ENCODE measurements at regions not wholly inside any gene's neighbourhood (a gene's known extent, or its start where the extent isn't known, plus 50 kb on each side); places are given as distances from the start of the nearest gene placed in this dataset.

DNA sequence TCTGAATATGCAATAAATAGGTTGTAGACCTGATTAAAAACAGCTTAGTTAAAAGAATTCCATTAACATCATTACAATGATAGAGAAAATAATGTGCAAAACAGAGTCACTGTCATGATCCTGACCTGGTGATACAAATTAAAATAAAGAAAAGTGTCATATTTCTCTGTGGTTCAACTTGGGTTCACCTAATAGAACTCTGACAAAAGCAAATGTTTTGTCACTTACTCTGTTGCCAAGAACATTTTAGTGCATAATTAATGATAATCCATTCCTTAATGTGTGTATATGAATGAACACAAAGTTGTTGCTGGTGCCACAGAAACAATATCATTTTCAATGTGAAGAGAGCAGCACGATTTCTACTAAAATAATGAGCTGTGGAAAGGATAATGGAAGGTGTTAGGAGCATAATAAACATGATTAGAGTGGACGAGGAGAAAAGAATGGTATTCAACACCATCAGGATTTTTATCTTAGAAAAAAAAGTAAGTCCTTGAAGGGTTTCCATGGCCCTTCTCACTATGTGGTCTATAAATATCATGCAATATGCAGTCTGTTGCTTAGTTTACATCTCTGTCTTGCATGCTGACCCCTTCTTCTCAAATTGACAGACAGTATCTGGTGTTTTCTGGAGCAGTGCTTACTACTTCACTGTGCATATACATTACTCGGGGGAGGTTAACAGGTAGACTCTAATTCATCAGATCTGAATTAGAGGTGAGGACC, 656.6 kb upstream of the MMS22L start:
- Histone ChIP-seq H3K4me1 (ENCODE audit: control insufficient read depth in 2 of 2, insufficient read depth in 2 of 2, low read length in 2 of 2) (no peaks in the 10 kb centered on the region), H4K20me1 (ENCODE audit: control insufficient read depth, insufficient read depth, low read length, poor library complexity, severe bottlenecking) (no peaks in the 10 kb centered on the region), H3K27me3 (replicated peaks in 1 of 4; ENCODE audit: control extremely low read depth in 1 of 4, control insufficient read depth in 3 of 4, insufficient read depth in 4 of 4, low read length in 3 of 4) (no peaks in the 10 kb centered on the region), H2AFZ (ENCODE audit: insufficient read depth, low read depth, low read length, poor library complexity, severe bottlenecking) (no peak overlapping the region), H3K36me3 (replicated peaks in 1 of 2; ENCODE audit: control extremely low read depth in 1 of 2, control insufficient read depth in 1 of 2, extremely low read depth in 1 of 2, insufficient read depth in 2 of 2, low read length in 1 of 2) (no peaks in the 10 kb centered on the region), H3K79me2 (ENCODE audit: control insufficient read depth, insufficient read depth, low read length) (no peaks in the 10 kb centered on the region), H3K4me3 (ENCODE audit: control extremely low read depth in 1 of 5, extremely low read depth in 1 of 5, insufficient read depth in 1 of 5, low read depth in 2 of 5, low read length in 4 of 5) (no peak overlapping the region), H3K4me2 (replicated peaks; ENCODE audit: low read depth, low read length, poor library complexity, severe bottlenecking) (no peak overlapping the region), H3K27ac (ENCODE audit: low read length in 2 of 2) (no peak overlapping the region), H3K9me3 (ENCODE audit: control extremely low read depth in 1 of 3, control insufficient read depth in 2 of 3, insufficient read depth in 1 of 3, low read length in 2 of 3) (no peaks in the 10 kb centered on the region), H3K9ac (ENCODE audit: low read length) (no peak overlapping the region)
- ChIA-PET CTCF (no interaction called here), POLR2A (no interaction called here)
- no peak for DNase-seq
- H3K9me3 Mint-ChIP-seq (ENCODE audit: insufficient read depth) = no peaks in the 10 kb centered on the region
- TF ChIP-seq, protein P1, sequence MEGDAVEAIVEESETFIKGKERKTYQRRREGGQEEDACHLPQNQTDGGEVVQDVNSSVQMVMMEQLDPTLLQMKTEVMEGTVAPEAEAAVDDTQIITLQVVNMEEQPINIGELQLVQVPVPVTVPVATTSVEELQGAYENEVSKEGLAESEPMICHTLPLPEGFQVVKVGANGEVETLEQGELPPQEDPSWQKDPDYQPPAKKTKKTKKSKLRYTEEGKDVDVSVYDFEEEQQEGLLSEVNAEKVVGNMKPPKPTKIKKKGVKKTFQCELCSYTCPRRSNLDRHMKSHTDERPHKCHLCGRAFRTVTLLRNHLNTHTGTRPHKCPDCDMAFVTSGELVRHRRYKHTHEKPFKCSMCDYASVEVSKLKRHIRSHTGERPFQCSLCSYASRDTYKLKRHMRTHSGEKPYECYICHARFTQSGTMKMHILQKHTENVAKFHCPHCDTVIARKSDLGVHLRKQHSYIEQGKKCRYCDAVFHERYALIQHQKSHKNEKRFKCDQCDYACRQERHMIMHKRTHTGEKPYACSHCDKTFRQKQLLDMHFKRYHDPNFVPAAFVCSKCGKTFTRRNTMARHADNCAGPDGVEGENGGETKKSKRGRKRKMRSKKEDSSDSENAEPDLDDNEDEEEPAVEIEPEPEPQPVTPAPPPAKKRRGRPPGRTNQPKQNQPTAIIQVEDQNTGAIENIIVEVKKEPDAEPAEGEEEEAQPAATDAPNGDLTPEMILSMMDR (IDR thresholded peaks at IDR 0.05) = no peak
- TF ChIP-seq EZH2 (IDR thresholded peaks at IDR 0.05; ENCODE audit: borderline replicate concordance, insufficient read depth, low read depth, low read length, poor library complexity, severe bottlenecking) = no peak
- no peak overlapping the region for H3K4me3 Mint-ChIP-seq
- 100% methylated on average over 1 of the region's 3 CpGs for WGBS (ENCODE audit: insufficient coverage)
- no peaks in the 10 kb centered on the region for H3K27me3 Mint-ChIP-seq
- intact Hi-C loops (cut with micrococcal nuclease) = no loop called here
- no peak overlapping the region for H3K27ac Mint-ChIP-seq
- ATAC-seq (ENCODE audit: low read depth) = no peak
- H3K4me1 Mint-ChIP-seq = no peaks in the 10 kb centered on the region

DNA sequence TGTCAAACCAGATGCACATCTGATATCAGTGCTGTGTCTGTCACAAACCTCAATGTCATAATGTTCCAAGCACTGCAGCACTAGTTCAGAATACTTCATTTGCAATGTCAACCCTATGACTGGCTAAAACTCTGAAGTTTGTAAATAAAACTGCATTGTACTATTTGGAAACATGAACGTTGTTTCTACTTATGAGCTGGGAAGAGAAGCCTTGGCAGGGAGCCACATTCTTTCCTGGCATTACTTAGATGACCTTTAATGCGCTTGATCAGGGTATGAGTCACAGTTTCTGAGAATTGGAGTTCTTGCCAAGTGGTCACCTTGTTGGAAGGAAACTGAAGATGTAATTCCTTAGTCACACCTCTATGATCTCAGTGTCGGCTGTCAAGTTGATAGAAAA, 664.8 kb upstream of the MMS22L start:
- no peak for DNase-seq
- H2AFZ ChIP-seq (ENCODE audit: insufficient read depth, low read depth, low read length, poor library complexity, severe bottlenecking) = no peak overlapping the region
- H3K27ac Mint-ChIP-seq = no peak overlapping the region
- no peaks in the 10 kb centered on the region for H3K36me3 ChIP-seq (replicated peaks in 1 of 2; ENCODE audit: control extremely low read depth in 1 of 2, control insufficient read depth in 1 of 2, extremely low read depth in 1 of 2, insufficient read depth in 2 of 2, low read length in 1 of 2)
- ChIA-PET POLR2A (no interaction called here), CTCF (no interaction called here)
- TF ChIP-seq EZH2 (IDR thresholded peaks at IDR 0.05; ENCODE audit: borderline replicate concordance, insufficient read depth, low read depth, low read length, poor library complexity, severe bottlenecking) = no peak
- TF ChIP-seq, protein P1 (IDR thresholded peaks at IDR 0.05) = no peak
- H3K4me2 ChIP-seq (replicated peaks; ENCODE audit: low read depth, low read length, poor library complexity, severe bottlenecking) = no peak overlapping the region
- H3K4me3 Mint-ChIP-seq = no peak overlapping the region
- no peaks in the 10 kb centered on the region for H3K4me1 ChIP-seq (ENCODE audit: control insufficient read depth in 2 of 2, insufficient read depth in 2 of 2, low read length in 2 of 2)
- no peak for ATAC-seq (ENCODE audit: low read depth)
- no peak overlapping the region for H3K27ac ChIP-seq (ENCODE audit: low read length in 2 of 2)
- H3K4me1 Mint-ChIP-seq = no peaks in the 10 kb centered on the region
- intact Hi-C loops (cut with micrococcal nuclease) = no loop called here
- no peak overlapping the region for H3K9ac ChIP-seq (ENCODE audit: low read length)
- H3K79me2 ChIP-seq (ENCODE audit: control insufficient read depth, insufficient read depth, low read length) = no peaks in the 10 kb centered on the region
- no peaks in the 10 kb centered on the region for H3K9me3 Mint-ChIP-seq (ENCODE audit: insufficient read depth)
- no peak overlapping the region for H3K4me3 ChIP-seq (ENCODE audit: control extremely low read depth in 1 of 5, extremely low read depth in 1 of 5, insufficient read depth in 1 of 5, low read depth in 2 of 5, low read length in 4 of 5)
- no peaks in the 10 kb centered on the region for H3K27me3 Mint-ChIP-seq
- no peaks in the 10 kb centered on the region for H3K9me3 ChIP-seq (ENCODE audit: control extremely low read depth in 1 of 3, control insufficient read depth in 2 of 3, insufficient read depth in 1 of 3, low read length in 2 of 3)
- WGBS (ENCODE audit: insufficient coverage) = 57% methylated on average over 1 of the region's 3 CpGs
- no peaks in the 10 kb centered on the region for H4K20me1 ChIP-seq (ENCODE audit: control insufficient read depth, insufficient read depth, low read length, poor library complexity, severe bottlenecking)
- no peaks in the 10 kb centered on the region for H3K27me3 ChIP-seq (replicated peaks in 1 of 4; ENCODE audit: control extremely low read depth in 1 of 4, control insufficient read depth in 3 of 4, insufficient read depth in 4 of 4, low read length in 3 of 4)

All from B cell (primary cell).